ENCODE measurements at regions not wholly inside any gene's neighbourhood (a gene's known extent, or its start where the extent isn't known, plus 50 kb on each side); places are given as distances from the start of the nearest gene placed in this dataset.

DNA sequence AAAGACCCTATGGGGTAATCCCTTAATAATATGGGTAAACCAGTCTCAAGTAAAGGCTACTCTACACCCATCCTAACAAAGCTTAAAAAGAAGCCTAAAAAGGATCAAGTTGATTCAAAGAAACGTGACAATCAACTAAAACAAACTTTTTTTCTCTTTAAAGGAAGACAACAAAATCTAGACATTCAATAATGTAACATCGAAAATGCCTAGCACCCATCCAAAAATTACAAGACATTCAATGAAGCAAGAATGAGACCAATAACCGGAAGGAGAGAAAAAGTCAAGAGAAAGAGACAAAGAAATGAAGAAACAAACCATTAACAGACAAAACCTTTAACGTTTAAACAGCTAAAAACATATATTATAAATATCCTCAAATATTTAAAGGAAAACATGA lies 143.8 kb upstream of the VASH1 start:
- TF ChIP-seq, protein P1, sequence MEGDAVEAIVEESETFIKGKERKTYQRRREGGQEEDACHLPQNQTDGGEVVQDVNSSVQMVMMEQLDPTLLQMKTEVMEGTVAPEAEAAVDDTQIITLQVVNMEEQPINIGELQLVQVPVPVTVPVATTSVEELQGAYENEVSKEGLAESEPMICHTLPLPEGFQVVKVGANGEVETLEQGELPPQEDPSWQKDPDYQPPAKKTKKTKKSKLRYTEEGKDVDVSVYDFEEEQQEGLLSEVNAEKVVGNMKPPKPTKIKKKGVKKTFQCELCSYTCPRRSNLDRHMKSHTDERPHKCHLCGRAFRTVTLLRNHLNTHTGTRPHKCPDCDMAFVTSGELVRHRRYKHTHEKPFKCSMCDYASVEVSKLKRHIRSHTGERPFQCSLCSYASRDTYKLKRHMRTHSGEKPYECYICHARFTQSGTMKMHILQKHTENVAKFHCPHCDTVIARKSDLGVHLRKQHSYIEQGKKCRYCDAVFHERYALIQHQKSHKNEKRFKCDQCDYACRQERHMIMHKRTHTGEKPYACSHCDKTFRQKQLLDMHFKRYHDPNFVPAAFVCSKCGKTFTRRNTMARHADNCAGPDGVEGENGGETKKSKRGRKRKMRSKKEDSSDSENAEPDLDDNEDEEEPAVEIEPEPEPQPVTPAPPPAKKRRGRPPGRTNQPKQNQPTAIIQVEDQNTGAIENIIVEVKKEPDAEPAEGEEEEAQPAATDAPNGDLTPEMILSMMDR (IDR thresholded peaks at IDR 0.05; ENCODE audit: insufficient read depth, low read length): no peak
- TF ChIP-seq REST (IDR thresholded peaks at IDR 0.05; ENCODE audit: insufficient replicate concordance, low read depth) (no peak), POLR2AphosphoS5 (IDR thresholded peaks at IDR 0.05; ENCODE audit: low read depth) (no peak)

All from HL-60 (cell line).